ENCODE measurements at regions not wholly inside any gene's neighbourhood (a gene's known extent, or its start where the extent isn't known, plus 50 kb on each side); places are given as distances from the start of the nearest gene placed in this dataset.
A peak's percentile ranks its signal among the peaks of the same experiment; 100 is the strongest.

- DNase-seq, result no peak
- H3K9me3 ChIP-seq (replicated peaks in 1 of 3), result no peaks in the 10 kb centered on the region
- intact Hi-C loops (cut with DNase I), result no loop called here
- no peak for TF ChIP-seq CTCF (IDR thresholded peaks at IDR 0.05)
- no peak for TF ChIP-seq POLR2A (IDR thresholded peaks at IDR 0.05)
- H3K36me3 ChIP-seq (replicated peaks in 1 of 2), result no peaks in the 10 kb centered on the region
- H3K27me3 ChIP-seq, result no peaks in the 10 kb centered on the region
- 71 to 83% (median 78%) methylated on average over 2 of the region's 2 CpGs for WGBS, 4 donors
- no peak overlapping the region for H3K4me3 ChIP-seq
- H3K27ac ChIP-seq, result no peak overlapping the region
- H3K4me1 ChIP-seq (replicated peaks in 1 of 2), result no peaks in the 10 kb centered on the region
Measured at GRCh38 chr6:2378046-2378657, 132.7 kb upstream of the GMDS start.

GRCh38 chr6:2376429-2377355 lies 131.3 kb upstream of the GMDS start:
- no peak overlapping the region for H3K4me3 ChIP-seq
- no peak overlapping the region for H3K27ac ChIP-seq
- no peaks in the 10 kb centered on the region for H3K9me3 ChIP-seq (replicated peaks in 1 of 3)
- H3K36me3 ChIP-seq (replicated peaks in 1 of 2), result no peaks in the 10 kb centered on the region
- TF ChIP-seq CTCF (IDR thresholded peaks at IDR 0.05) (no peak), POLR2A (IDR thresholded peaks at IDR 0.05) (no peak)
- DNase-seq, result peak in 2 of 7 donors; percentile 6 to 18
- no peaks in the 10 kb centered on the region for H3K27me3 ChIP-seq
- H3K4me1 ChIP-seq (replicated peaks in 1 of 2), result no peaks in the 10 kb centered on the region
- intact Hi-C loops (cut with DNase I), result no loop called here
- 78 to 85% (median 80%) methylated on average over 19 of the region's 19 CpGs for WGBS, 4 donors

- WGBS, 4 donors, result 85 to 89% (median 86%) methylated on average over 15 to 17 of the region's 17 CpGs
- no peaks in the 10 kb centered on the region for H3K9me3 ChIP-seq (replicated peaks in 1 of 3)
- intact Hi-C loops (cut with DNase I), result no loop called here
- H3K27me3 ChIP-seq, result no peaks in the 10 kb centered on the region
- H3K4me1 ChIP-seq (replicated peaks in 1 of 2), result no peaks in the 10 kb centered on the region
- H3K27ac ChIP-seq, result no peak overlapping the region
- H3K36me3 ChIP-seq (replicated peaks in 1 of 2), result no peaks in the 10 kb centered on the region
- DNase-seq, result no peak
- no peak overlapping the region for H3K4me3 ChIP-seq
- TF ChIP-seq CTCF (IDR thresholded peaks at IDR 0.05) (no peak), POLR2A (IDR thresholded peaks at IDR 0.05) (no peak)
Measured at GRCh38 chr6:2375443-2375842, 130.0 kb upstream of the GMDS start.

- intact Hi-C loops (cut with DNase I), result no loop called here
- Histone ChIP-seq H3K4me3 (no peak overlapping the region), H3K27ac (no peak overlapping the region), H3K4me1 (replicated peaks in 1 of 2) (no peaks in the 10 kb centered on the region), H3K9me3 (replicated peaks in 1 of 3) (no peaks in the 10 kb centered on the region), H3K36me3 (replicated peaks in 1 of 2) (no peaks in the 10 kb centered on the region), H3K27me3 (no peaks in the 10 kb centered on the region)
- 92 to 96% (median 95%) methylated on average over 8 of the region's 8 CpGs for WGBS, 4 donors
- TF ChIP-seq POLR2A (IDR thresholded peaks at IDR 0.05) (no peak), CTCF (IDR thresholded peaks at IDR 0.05) (no peak)
- DNase-seq, result no peak
Measured at GRCh38 chr6:2369606-2370005, 124.2 kb upstream of the GMDS start.

Data from adrenal gland (tissue), 9 donors.